GM12864 (cell line): ENCODE measurements at regions not wholly inside any gene's neighbourhood (a gene's known extent, or its start where the extent isn't known, plus 50 kb on each side); places are given as distances from the start of the nearest gene placed in this dataset.

ENCODE experiments used
- DNase-seq: peaks from one replicate; pipeline ENCODE4 v3.0.0-alpha.2; 2011; ENCODE audit warnings: low read depth
- H3K4me3 ChIP-seq: 2 replicates; pipeline ENCODE4 v1.5.1; 2011; ENCODE audit warnings: mild to moderate bottlenecking, low read depth, low read length, control low read depth
- TF ChIP-seq, protein P1 (sequence below): IDR thresholded peaks from 2 replicates; pipeline ENCODE4 v1.5.1; 2011; ENCODE audit warnings: low read depth, mild to moderate bottlenecking, moderate library complexity, low read length, control low read depth, inconsistent platforms; ENCODE audit errors: missing control alignments

GRCh38 chr12:105956662-105957457, 181.9 kb downstream of the NUAK1 start:
- DNase-seq = no peak
- no peak overlapping the region for H3K4me3 ChIP-seq
- TF ChIP-seq, protein P1, sequence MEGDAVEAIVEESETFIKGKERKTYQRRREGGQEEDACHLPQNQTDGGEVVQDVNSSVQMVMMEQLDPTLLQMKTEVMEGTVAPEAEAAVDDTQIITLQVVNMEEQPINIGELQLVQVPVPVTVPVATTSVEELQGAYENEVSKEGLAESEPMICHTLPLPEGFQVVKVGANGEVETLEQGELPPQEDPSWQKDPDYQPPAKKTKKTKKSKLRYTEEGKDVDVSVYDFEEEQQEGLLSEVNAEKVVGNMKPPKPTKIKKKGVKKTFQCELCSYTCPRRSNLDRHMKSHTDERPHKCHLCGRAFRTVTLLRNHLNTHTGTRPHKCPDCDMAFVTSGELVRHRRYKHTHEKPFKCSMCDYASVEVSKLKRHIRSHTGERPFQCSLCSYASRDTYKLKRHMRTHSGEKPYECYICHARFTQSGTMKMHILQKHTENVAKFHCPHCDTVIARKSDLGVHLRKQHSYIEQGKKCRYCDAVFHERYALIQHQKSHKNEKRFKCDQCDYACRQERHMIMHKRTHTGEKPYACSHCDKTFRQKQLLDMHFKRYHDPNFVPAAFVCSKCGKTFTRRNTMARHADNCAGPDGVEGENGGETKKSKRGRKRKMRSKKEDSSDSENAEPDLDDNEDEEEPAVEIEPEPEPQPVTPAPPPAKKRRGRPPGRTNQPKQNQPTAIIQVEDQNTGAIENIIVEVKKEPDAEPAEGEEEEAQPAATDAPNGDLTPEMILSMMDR = no peak

DNA sequence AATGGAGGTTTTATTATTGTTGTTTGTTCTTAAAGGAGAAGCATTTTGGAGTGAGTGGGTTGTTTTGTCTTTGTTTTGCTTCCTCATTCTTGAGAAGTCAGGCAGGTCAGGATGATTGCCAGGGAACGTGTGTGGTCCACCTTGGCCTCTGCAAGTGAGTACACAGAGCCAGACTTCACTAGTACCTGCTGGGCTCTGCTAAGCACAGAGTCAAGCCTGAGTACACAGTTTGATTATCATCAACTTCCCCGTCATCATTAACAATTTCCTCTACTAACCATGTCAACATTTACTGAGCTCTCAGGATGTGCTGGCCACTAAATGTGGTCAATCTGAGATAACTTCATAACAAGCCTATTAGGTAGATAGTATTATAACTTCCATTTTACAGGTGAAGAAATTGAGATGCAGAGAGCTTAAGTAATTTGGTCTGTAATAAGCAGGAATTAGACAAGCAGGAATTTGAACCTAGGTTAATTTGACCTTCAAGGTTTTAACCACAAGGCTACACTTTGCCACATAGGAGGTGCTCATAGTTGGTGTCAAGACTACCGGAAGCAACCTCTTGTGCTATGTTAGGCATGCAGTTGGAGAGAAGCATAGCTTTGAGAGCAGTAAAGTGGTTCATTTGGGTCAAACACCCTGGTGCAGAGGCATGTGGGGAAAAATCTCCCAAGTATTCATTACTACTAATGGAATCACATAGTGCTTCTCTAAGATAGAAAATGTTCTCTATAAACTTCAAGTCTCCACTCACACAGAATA, 178.3 kb downstream of the NUAK1 start:
- DNase-seq = no peak
- TF ChIP-seq, protein P1 = no peak
- H3K4me3 ChIP-seq = no peak overlapping the region

GRCh38 chr12:105961821-105962671, 176.7 kb downstream of the NUAK1 start:
- TF ChIP-seq, protein P1 = no peak
- no peak for DNase-seq

DNA sequence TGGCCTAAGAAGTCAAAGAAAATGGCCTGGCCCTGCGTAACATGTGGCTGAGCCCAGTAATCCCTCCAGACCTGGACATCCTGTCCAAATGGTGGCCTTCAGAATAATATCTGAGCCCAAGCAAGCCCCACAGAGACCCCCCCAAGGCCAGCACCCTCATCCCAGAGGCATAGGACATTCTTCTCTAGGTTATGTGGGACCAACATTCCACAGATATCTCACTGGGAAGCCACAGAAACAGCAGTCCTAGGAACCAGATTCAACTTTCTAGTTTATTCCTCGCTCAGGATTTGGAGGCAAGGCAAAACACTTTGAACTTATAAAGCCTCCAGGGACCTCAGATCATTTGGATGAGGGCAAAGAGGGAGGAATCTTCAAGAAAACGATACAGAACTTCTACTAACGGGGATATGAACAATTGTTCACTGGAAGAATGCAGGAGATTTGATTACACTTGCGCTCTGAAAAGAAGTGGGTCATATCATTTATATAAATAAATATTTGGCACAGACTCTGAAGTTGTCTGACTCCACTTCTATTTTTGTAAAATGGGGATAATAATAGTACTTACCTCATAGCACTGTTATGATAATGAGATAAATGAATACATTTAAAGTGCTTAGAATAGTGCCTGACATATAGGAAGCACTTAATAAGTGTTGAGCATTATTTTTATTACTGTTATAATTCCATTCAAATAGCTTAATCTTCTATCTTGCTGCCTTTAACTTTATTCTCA, 171.5 kb downstream of the NUAK1 start:
- no peak overlapping the region for H3K4me3 ChIP-seq
- DNase-seq = no peak
- TF ChIP-seq, protein P1 = no peak

More at GRCh38 chr12:105961821-105962671, 176.7 kb downstream of the NUAK1 start:
- no peak overlapping the region for H3K4me3 ChIP-seq

DNA sequence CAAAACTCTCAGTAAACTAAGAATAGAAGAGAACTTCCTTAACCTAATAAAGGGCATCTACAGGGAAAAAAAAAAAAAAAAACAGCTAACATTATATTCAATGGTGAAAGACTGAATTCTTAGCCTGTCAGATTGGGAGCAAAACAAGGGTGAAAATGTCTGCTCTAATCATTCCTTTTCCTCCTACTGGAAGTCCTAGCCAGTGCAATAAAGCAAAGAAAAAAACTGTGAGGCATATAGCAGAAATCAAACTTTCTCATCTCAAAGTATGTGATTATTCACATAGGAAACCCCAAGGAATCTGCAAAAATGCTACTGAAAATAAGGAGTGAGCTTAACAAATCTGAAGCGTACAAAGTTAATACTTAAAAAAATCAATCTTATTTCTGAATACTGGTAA, 170.7 kb downstream of the NUAK1 start:
- DNase-seq = no peak
- TF ChIP-seq, protein P1 = no peak
- no peak overlapping the region for H3K4me3 ChIP-seq

DNA sequence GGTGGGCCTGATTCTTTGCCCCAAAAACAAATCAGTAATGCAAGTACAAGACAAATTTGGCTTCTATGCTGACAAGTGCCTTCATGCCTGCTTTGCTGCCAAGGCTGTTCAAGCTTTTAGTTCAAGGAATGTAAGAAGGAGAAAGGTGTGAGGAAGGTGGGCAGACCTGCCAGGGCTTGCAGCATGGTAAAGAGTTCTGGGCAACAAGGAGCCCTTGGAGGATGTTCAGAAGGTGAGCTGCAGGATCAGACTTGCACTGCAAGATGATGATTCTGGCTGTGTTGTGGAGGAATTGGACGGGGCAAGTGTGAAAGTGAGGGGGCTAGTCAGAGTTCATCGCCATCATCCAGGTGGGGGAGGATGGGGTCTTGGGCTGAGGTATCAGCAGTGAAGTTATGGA, 167.9 kb downstream of the NUAK1 start:
- TF ChIP-seq, protein P1 = no peak
- DNase-seq = no peak
- no peak overlapping the region for H3K4me3 ChIP-seq
